Bronchial epithelial cell (primary cell): ENCODE measurements at regions not wholly inside any gene's neighbourhood (a gene's known extent, or its start where the extent isn't known, plus 50 kb on each side); places are given as distances from the start of the nearest gene placed in this dataset.

Source experiments
- DNase-seq: peaks from one replicate; pipeline ENCODE4 v3.0.0-alpha.2; 2010; ENCODE audit warnings: low read depth
- FAIRE-seq: peaks from 2 replicates; lab custom pipeline; 2011; peaks lifted over from hg19 to GRCh38; lab: Jason Lieb, UNC
- H3K27me3 ChIP-seq: 2 replicates; pipeline ENCODE4 v1.5.1; 2011; ENCODE audit warnings: low read length; ENCODE audit not compliant: control insufficient read depth, insufficient read depth
- H3K36me3 ChIP-seq: 2 replicates; pipeline ENCODE4 v1.5.1; 2011; ENCODE audit warnings: low read length; ENCODE audit not compliant: control insufficient read depth, insufficient read depth
- H3K4me3 ChIP-seq: 2 replicates; pipeline ENCODE4 v1.5.1; 2011; ENCODE audit warnings: mild to moderate bottlenecking, low read depth, low read length, control low read depth
- CTCF ChIP-seq: IDR thresholded peaks from 2 replicates; pipeline ENCODE4 v1.5.1; 2011; ENCODE audit warnings: mild to moderate bottlenecking, moderate library complexity, low read length, control low read depth, inconsistent platforms; ENCODE audit not compliant: insufficient read depth, severe bottlenecking

GRCh38 chr5:5039918-5040317, 100.2 kb upstream of the ADAMTS16 start:
- H3K27me3 ChIP-seq = no peaks in the 10 kb centered on the region
- TF ChIP-seq CTCF = no peak
- DNase-seq (no peak), FAIRE-seq (no peak)
- H3K4me3 ChIP-seq = no peak overlapping the region
- H3K36me3 ChIP-seq = no peaks in the 10 kb centered on the region

GRCh38 chr5:5040712-5041111, 99.4 kb upstream of the ADAMTS16 start:
- Histone ChIP-seq H3K27me3 (no peaks in the 10 kb centered on the region), H3K36me3 (no peaks in the 10 kb centered on the region), H3K4me3 (no peak overlapping the region)
- TF ChIP-seq CTCF = no peak
- DNase-seq = no peak
- FAIRE-seq = no peak

- no peak overlapping the region for H3K4me3 ChIP-seq
- no peak for TF ChIP-seq CTCF
- H3K27me3 ChIP-seq = no peaks in the 10 kb centered on the region
- DNase-seq (no peak), FAIRE-seq (no peak)
- no peaks in the 10 kb centered on the region for H3K36me3 ChIP-seq
These were observed 97.3 kb upstream of the ADAMTS16 start for GRCh38 chr5:5042806-5043205.

GRCh38 chr5:5043346-5043745, 96.8 kb upstream of the ADAMTS16 start:
- H3K27me3 ChIP-seq = no peaks in the 10 kb centered on the region
- H3K4me3 ChIP-seq = no peak overlapping the region
- no peaks in the 10 kb centered on the region for H3K36me3 ChIP-seq
- DNase-seq = no peak
- FAIRE-seq = no peak
- TF ChIP-seq CTCF = no peak

- TF ChIP-seq CTCF = no peak
- Histone ChIP-seq H3K4me3 (no peak overlapping the region), H3K36me3 (no peaks in the 10 kb centered on the region), H3K27me3 (no peaks in the 10 kb centered on the region)
- FAIRE-seq = no peak
- no peak for DNase-seq
These were observed 95.8 kb upstream of the ADAMTS16 start for GRCh38 chr5:5044247-5044840.
